K562 (cell line): ENCODE measurements at regions not wholly inside any gene's neighbourhood (a gene's known extent, or its start where the extent isn't known, plus 50 kb on each side); places are given as distances from the start of the nearest gene placed in this dataset.
"Not testable (repeated sequence)": the region's sequence is repeated elsewhere in the genome, so short reads cannot be mapped to it uniquely, and the experiment has no call there.

Source experiments
- ATAC-seq: fragments of 200-7000 bp; cut with Tn5 transposase; 3 replicates; pipeline ENCODE4 v1.9.1; 2020; ENCODE audit warnings: moderate library complexity
- BruUV-seq: library from RNA; stranded (reverse); fragments of 400-500 nt; replicated peaks from 2 replicates; lab custom pipeline; 2021; lab: Mats Ljungman, UMichigan
- CTCF ChIA-PET: fragments of 300-600 bp; formaldehyde crosslinking; extraction: SDS; loops from one replicate; lab custom pipeline; 2021; ENCODE audit warnings: low intra/inter-chr PET ratio; lab: Yijun Ruan, JAX
- POLR2A ChIA-PET: fragments of 300-600, 350-650 bp; sonication (Branson Sonifier 250); formaldehyde crosslinking; extraction: SDS; loops from one replicate; lab custom pipeline; 2021; ENCODE audit warnings: antibody characterized with exemption, inconsistent platforms; lab: Yijun Ruan, JAX
- DNase-seq, 4 experiments: peaks; one replicate each; pipeline versions ENCODE4 v3.0.0 to v3.0.0-alpha.2; 2011 to 2018; ENCODE audit warnings: low spot score in 3 of 4, mixed read lengths in 3 of 4; ENCODE audit errors: extremely low read depth in 1 of 4
- FAIRE-seq: peaks from 2 replicates; lab custom pipeline; 2011; peaks lifted over from hg19 to GRCh38; lab: Jason Lieb, UNC
- H2AFZ ChIP-seq: 2 replicates; pipeline ENCODE4 v1.6.0; 2011; ENCODE audit warnings: low read depth, low read length, control low read depth, inconsistent platforms
- H3K27ac ChIP-seq: fragments of 200-600 bp; 3 replicates; pipeline ENCODE4 v1.8.0; 2011; ENCODE audit warnings: low read depth, mild to moderate bottlenecking, control low read depth, inconsistent platforms, low read length, moderate library complexity, mixed read lengths; ENCODE audit errors: extremely low read depth
- H3K27me3 ChIP-seq, 2 experiments: fragments of 300-600 bp in 1 of 2; 2 replicates in 1 of 2; 3 replicates in 1 of 2; pipeline versions ENCODE4 v1.6.0 to v1.8.0; 2011; ENCODE audit warnings: inconsistent platforms in 2 of 2, low read length in 2 of 2, mild to moderate bottlenecking in 1 of 2, mixed read lengths in 1 of 2, moderate library complexity in 1 of 2; ENCODE audit not compliant: control insufficient read depth in 2 of 2, insufficient read depth in 2 of 2
- H3K36me3 ChIP-seq: fragments of 300-600 bp; 3 replicates; pipeline ENCODE4 v1.8.0; 2011; ENCODE audit warnings: mild to moderate bottlenecking, low read length, inconsistent platforms; ENCODE audit not compliant: control insufficient read depth, insufficient read depth
- H3K4me1 ChIP-seq, 2 experiments: fragments of 200-600 bp in 1 of 2; replicated peaks in 1 of 2; 2 replicates in 1 of 2; 3 replicates in 1 of 2; pipeline versions ENCODE4 v1.5.1 to v1.8.0; 2011; ENCODE audit warnings: inconsistent platforms in 2 of 2, low read length in 2 of 2, mild to moderate bottlenecking in 1 of 2, mixed read lengths in 1 of 2, moderate library complexity in 1 of 2; ENCODE audit not compliant: control insufficient read depth in 2 of 2, insufficient read depth in 2 of 2
- H3K4me2 ChIP-seq: 2 replicates; pipeline ENCODE4 v1.6.1; 2011; ENCODE audit warnings: low read length, control low read depth, inconsistent platforms, mixed read lengths; ENCODE audit not compliant: insufficient read depth
- H3K4me3 ChIP-seq: fragments of 200-600 bp; sonication (generic), shearing (Covaris generic); 2 replicates; pipeline ENCODE4 v1.5.1; 2016; ENCODE audit warnings: control low read depth, inconsistent platforms
- H3K79me2 ChIP-seq: fragments of 200-600 bp; 3 replicates; pipeline ENCODE4 v1.8.0; 2011; ENCODE audit warnings: low read length, inconsistent platforms; ENCODE audit not compliant: control insufficient read depth, insufficient read depth
- H3K9ac ChIP-seq, 2 experiments: 2 replicates each; pipeline versions ENCODE4 v1.6.0 to v1.6.1; 2011; ENCODE audit warnings: low read depth in 2 of 2, low read length in 2 of 2, control low read depth in 1 of 2, inconsistent platforms in 1 of 2, mild to moderate bottlenecking in 1 of 2, mixed read lengths in 1 of 2; ENCODE audit not compliant: insufficient read depth in 1 of 2
- H3K9me1 ChIP-seq: one replicate; pipeline ENCODE4 v1.6.0; 2011; ENCODE audit warnings: inconsistent platforms, mild to moderate bottlenecking, low read length, moderate library complexity; ENCODE audit not compliant: control insufficient read depth, insufficient read depth
- H3K9me3 ChIP-seq: replicated peaks from 2 replicates; pipeline ENCODE4 v1.5.1; 2011; ENCODE audit warnings: low read depth, low read length, inconsistent platforms; ENCODE audit not compliant: control insufficient read depth, insufficient read depth
- H4K20me1 ChIP-seq: replicated peaks from 2 replicates; pipeline ENCODE4 v1.6.1; 2011; ENCODE audit warnings: low read length, inconsistent platforms, mixed read lengths; ENCODE audit not compliant: control insufficient read depth, insufficient read depth
- WGBS: fragments of 100-300 bp; shearing (Covaris generic); methylation state at CpG from one replicate; pipeline ENCODE4 v1.1.6; 2016; ENCODE audit warnings: low coverage, mixed read lengths; ENCODE audit not compliant: insufficient coverage; ENCODE audit errors: missing lambda C conversion rate; 5-methylcytosine and 5-hydroxymethylcytosine counted together
- in situ Hi-C: fragments of 300-500 bp; cut with MboI; formaldehyde crosslinking; loops from 4 replicates; pipeline ENCODE4 v1.15.0; 2018; ENCODE audit warnings: inconsistent platforms, mixed read lengths
- intact Hi-C: fragments of 100-400 bp; cut with micrococcal nuclease; formaldehyde crosslinking; loops from 2 replicates; pipeline ENCODE4 v1.14.2; 2022

DNA sequence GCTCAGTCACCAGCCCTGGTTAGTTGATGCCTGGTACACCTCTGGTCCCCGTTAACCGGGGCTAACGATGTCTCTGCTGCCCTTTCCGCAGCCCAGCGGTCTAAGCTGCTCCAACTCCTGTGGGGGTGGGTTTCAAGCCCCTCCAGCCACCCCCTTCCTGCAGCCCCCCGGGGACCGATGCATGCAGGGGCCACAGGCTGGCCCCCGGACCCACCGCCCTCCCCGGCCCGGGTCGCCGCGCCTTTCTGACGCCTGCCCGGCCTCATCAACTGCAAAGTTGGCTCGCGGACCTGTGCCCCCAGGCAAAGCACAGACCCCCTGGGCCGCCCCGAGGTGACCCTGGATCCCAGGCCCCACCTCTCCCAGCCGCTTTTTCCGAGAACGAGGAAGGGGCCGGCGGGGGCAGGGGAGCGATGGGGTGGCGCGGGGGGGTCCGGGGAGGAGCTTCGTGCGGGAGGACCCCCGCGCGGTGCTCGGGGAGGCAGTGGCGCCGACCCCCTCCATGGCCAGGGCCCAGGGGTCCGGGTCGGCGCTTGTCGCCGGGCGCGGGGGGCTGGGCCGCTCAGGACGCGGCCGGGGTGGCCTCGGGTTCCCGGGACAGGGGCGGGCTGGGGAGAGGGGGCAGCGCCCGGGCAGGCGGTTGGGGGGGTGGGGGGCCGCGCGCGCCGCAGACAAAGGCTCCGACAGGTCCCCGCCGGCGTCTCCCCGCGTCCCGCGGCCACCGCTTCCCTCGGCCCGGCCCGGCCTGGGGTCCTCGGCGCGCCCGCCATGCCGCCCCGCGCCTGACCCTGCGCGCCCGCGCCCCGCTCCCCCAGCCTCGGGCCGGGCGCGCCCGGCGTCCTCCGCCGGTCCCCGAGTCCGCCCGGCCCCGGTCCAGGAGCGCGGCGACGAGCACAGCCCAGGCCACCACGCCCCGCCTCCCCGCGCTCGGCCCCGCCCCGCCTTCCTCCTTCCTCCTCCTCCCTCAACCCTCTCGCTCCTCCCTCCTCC is 183.6 kb downstream of the ZNF479 start:
- H3K9me1 ChIP-seq, DNase-seq, intact Hi-C loops, FAIRE-seq, H3K79me2 ChIP-seq, H3K4me1 ChIP-seq, in situ Hi-C loops, H3K9me3 ChIP-seq, H3K9ac ChIP-seq, H3K36me3 ChIP-seq, CTCF ChIA-PET, H3K27ac ChIP-seq, H4K20me1 ChIP-seq, H2AFZ ChIP-seq, ATAC-seq, H3K4me2 ChIP-seq, BruUV-seq, POLR2A ChIA-PET, H3K4me3 ChIP-seq, H3K27me3 ChIP-seq: not testable (repeated sequence)
- no CpG with 5 or more reads among the region's 107 CpGs for WGBS

DNA sequence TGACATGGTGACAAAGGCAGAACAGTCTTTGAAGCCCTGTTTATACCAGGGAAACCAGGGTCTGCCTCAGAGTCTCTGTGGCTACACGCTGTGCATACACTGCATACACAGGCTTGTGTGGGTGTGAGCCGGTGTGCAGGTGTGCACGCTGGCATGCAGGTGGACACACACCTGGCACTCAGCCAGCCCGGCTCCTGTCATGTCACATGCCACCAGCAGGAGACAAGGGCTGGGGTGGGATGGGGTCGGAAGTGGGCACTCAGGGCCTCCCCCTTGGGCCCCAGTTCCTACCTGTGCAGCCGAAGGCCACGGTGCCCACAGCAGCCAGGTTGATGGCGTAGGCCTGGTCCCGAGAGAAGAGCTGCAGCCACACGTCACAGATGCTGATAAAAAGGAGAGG is 192.2 kb downstream of the ZNF479 start:
- ATAC-seq, BruUV-seq, CTCF ChIA-PET, H3K9ac ChIP-seq, H4K20me1 ChIP-seq, H3K4me2 ChIP-seq, H3K79me2 ChIP-seq, FAIRE-seq, H3K36me3 ChIP-seq, H2AFZ ChIP-seq, POLR2A ChIA-PET, H3K4me3 ChIP-seq, H3K4me1 ChIP-seq, H3K9me3 ChIP-seq, intact Hi-C loops, H3K9me1 ChIP-seq, in situ Hi-C loops, H3K27ac ChIP-seq, H3K27me3 ChIP-seq: not testable (repeated sequence)
- DNase-seq: peak in 1 of 4 experiments; percentile 0
- 0% methylated on average over 3 of the region's 10 CpGs for WGBS

GRCh38 chr7:56923892-56924291 is 208.3 kb downstream of the ZNF479 start:
- H3K9me3 ChIP-seq, H3K27ac ChIP-seq, in situ Hi-C loops, H3K9ac ChIP-seq, intact Hi-C loops, H3K9me1 ChIP-seq, CTCF ChIA-PET, DNase-seq, H2AFZ ChIP-seq, ATAC-seq, H4K20me1 ChIP-seq, POLR2A ChIA-PET, H3K4me2 ChIP-seq, FAIRE-seq, H3K79me2 ChIP-seq, H3K4me3 ChIP-seq, H3K27me3 ChIP-seq, H3K4me1 ChIP-seq, H3K36me3 ChIP-seq, BruUV-seq: not testable (repeated sequence)
- 4% methylated on average over 4 of the region's 6 CpGs for WGBS

- BruUV-seq: not testable (repeated sequence)
- WGBS: 0% methylated on average over 4 of the region's 8 CpGs
These were observed 221.3 kb downstream of the ZNF479 start for GRCh38 chr7:56910973-56911372.

More at GRCh38 chr7:56910973-56911372, 221.3 kb downstream of the ZNF479 start:
- intact Hi-C loops, H3K27ac ChIP-seq, in situ Hi-C loops, H3K36me3 ChIP-seq, H3K9me1 ChIP-seq, DNase-seq, POLR2A ChIA-PET, H3K4me2 ChIP-seq, H4K20me1 ChIP-seq, H3K27me3 ChIP-seq, H3K4me3 ChIP-seq, ATAC-seq, H3K9ac ChIP-seq, H3K79me2 ChIP-seq, H2AFZ ChIP-seq, FAIRE-seq, H3K9me3 ChIP-seq, H3K4me1 ChIP-seq, CTCF ChIA-PET: not testable (repeated sequence)
